IPS-18a (cell line): ENCODE measurements at regions not wholly inside any gene's neighbourhood (a gene's known extent, or its start where the extent isn't known, plus 50 kb on each side); places are given as distances from the start of the nearest gene placed in this dataset.

Source experiments
- H3K27ac ChIP-seq: one replicate; pipeline ENCODE4 v1.5.1; 2013; ENCODE audit warnings: low read length
- H3K27me3 ChIP-seq: one replicate; pipeline ENCODE4 v1.6.1; 2013; ENCODE audit warnings: mild to moderate bottlenecking, low read length; ENCODE audit not compliant: control insufficient read depth, insufficient read depth
- H3K36me3 ChIP-seq: one replicate; pipeline ENCODE4 v1.6.1; 2013; ENCODE audit warnings: low read depth, low read length; ENCODE audit not compliant: control insufficient read depth
- H3K4me1 ChIP-seq: one replicate; pipeline ENCODE4 v1.6.1; 2013; ENCODE audit warnings: low read depth, low read length; ENCODE audit not compliant: control insufficient read depth
- H3K4me3 ChIP-seq: one replicate; pipeline ENCODE4 v1.5.1; 2013; ENCODE audit warnings: low read length
- H3K9ac ChIP-seq: one replicate; pipeline ENCODE4 v1.6.1; 2013; ENCODE audit warnings: mild to moderate bottlenecking, low read length, moderate library complexity
- H3K9me3 ChIP-seq: one replicate; pipeline ENCODE4 v1.6.1; 2013; ENCODE audit warnings: low read depth, low read length; ENCODE audit not compliant: control insufficient read depth

DNA sequence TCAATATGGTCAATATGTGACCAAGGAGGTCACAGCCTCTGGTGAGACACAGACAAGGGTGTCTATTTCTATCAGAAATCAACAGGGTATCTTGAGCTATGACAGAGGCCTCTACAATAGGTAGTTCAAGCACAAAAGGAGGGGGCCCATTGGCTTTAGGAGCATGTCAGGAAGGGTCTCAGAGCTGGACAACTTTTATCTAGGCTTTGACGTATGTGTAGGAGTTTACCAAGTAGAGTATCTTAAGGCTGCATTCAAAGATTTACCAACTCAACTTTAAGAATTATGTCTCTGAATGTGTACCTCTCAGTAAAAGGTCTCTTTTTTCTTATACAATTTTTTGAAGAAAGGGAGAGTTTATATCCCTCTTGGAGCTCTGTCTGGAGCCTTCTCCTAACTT lies 297.2 kb downstream of the NSG2 start:
- Histone ChIP-seq H3K9me3 (no peaks in the 10 kb centered on the region), H3K4me1 (no peaks in the 10 kb centered on the region), H3K27ac (no peak overlapping the region), H3K36me3 (no peaks in the 10 kb centered on the region), H3K4me3 (no peak overlapping the region), H3K27me3 (no peaks in the 10 kb centered on the region), H3K9ac (no peak overlapping the region)

DNA sequence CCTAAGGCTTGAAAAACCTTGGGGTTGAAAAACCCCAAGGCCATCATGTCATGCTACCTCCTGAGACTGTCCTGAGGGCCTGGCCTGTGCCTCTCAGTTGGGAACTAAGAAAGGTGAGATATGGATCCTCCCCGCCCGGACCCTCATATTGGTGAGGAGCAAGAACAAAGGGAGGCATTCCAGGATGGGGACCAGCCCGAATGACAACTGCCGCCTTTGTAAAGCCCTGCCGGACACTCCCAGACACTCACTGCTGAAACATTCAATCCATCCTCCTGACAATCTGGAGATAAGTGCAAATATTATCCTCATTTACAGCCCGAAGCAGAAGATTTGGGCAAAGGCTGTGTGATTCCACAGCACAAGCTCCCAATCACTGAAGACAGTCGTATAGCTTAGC lies 298.3 kb downstream of the NSG2 start:
- Histone ChIP-seq H3K36me3 (no peaks in the 10 kb centered on the region), H3K27me3 (no peaks in the 10 kb centered on the region), H3K4me3 (no peak overlapping the region), H3K4me1 (no peaks in the 10 kb centered on the region), H3K9ac (no peak overlapping the region), H3K9me3 (no peaks in the 10 kb centered on the region), H3K27ac (no peak overlapping the region)

DNA sequence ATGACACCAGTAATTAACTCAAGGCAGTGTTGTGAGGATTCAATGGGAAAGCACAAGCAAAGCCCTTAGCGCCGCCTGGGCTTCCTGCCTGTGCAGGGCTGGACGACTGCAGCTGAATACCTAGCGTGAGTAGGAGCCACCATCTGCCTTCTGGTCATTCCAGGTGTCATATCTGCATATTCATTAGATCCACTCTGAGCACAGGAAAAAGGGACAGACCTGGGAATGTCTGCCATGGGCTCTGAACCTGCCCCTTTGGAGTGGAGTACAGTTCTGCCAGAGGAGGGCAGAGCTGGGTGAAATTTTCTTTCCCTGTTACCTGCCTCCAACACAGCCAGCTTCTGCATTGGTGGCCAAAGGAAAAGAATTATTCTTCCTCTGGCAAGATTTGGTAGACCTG lies 298.8 kb downstream of the NSG2 start:
- H3K9ac ChIP-seq: no peak overlapping the region
- H3K36me3 ChIP-seq: no peaks in the 10 kb centered on the region
- H3K9me3 ChIP-seq: no peaks in the 10 kb centered on the region
- H3K27me3 ChIP-seq: no peaks in the 10 kb centered on the region
- H3K27ac ChIP-seq: no peak overlapping the region
- H3K4me1 ChIP-seq: no peaks in the 10 kb centered on the region
- no peak overlapping the region for H3K4me3 ChIP-seq

DNA sequence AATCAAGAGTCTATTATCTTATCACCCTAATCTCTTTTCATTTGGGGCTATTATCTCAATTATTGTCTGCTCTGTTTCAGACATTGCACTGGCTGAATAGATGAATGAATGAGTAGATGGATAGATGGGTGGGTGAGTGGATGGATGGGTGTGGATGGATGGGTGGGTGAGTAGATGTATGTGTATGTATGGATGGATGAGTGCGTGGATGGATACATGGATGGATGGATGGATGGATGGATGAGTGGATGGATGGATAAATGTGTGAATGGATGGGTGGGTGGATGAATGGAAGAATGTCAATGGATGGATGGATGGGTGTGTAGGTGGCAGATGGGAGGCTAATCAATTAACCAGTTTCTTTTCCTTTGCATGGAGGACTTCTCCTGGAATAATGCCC lies 301.7 kb downstream of the NSG2 start:
- Histone ChIP-seq H3K4me3 (no peak overlapping the region), H3K27me3 (no peaks in the 10 kb centered on the region), H3K27ac (no peak overlapping the region), H3K9me3 (no peaks in the 10 kb centered on the region), H3K36me3 (no peaks in the 10 kb centered on the region), H3K9ac (no peak overlapping the region), H3K4me1 (no peaks in the 10 kb centered on the region)

DNA sequence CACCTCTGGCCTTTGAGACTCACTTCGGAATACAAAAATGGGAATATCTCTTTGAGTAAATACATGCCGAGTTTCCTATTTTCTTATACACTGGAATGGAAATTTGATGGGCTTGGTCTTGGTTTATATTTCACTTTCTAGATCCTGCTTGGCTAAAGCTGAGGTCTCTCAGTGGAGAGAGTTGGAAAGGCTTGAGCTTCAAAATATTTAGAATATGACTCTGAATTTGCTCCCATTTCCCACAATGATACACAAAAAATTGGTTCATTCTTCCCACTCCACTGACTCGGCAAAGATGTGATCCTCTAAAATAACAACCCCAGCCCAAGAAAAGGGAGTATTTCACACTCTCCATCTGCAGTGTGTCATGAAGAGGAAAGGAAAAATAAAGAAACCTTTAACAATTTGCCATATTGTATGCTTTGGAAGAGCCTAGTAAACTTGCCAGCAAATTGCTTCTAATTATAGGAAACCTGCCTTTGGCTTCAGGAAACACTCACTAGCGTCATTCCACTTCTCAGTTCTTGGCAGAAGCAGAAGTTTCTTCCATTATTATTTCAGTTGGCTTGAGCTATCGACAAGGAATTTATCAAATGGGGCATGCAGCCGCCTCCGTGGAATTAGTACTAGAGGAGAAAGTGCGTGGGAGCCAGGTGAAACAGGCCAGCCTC lies 302.9 kb downstream of the NSG2 start:
- no peaks in the 10 kb centered on the region for H3K27me3 ChIP-seq
- H3K9ac ChIP-seq: no peak overlapping the region
- no peaks in the 10 kb centered on the region for H3K4me1 ChIP-seq
- no peak overlapping the region for H3K27ac ChIP-seq
- no peaks in the 10 kb centered on the region for H3K9me3 ChIP-seq
- H3K4me3 ChIP-seq: no peak overlapping the region
- H3K36me3 ChIP-seq: no peaks in the 10 kb centered on the region

DNA sequence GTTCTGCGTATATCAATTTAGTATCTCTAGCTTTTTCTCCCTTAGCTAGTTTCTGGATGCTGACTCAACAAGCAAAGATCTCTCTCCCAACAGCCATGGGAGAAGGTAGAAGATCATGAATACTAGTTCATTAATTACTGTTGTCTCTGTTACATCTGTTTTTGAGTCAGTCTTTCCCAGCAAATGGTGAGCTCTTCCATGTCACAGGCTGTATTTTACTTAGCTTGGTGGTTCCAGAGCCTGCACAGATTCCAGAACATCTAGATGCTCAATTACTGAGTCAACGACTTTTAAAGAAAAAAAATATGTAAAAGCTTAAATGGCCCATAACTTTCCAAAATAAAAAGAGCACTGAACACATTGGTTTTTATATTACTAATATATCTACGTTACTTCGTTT lies 307.2 kb downstream of the NSG2 start:
- Histone ChIP-seq H3K27ac (no peak overlapping the region), H3K27me3 (no peaks in the 10 kb centered on the region), H3K4me1 (no peaks in the 10 kb centered on the region), H3K9me3 (no peaks in the 10 kb centered on the region), H3K9ac (no peak overlapping the region), H3K4me3 (no peak overlapping the region), H3K36me3 (no peaks in the 10 kb centered on the region)

DNA sequence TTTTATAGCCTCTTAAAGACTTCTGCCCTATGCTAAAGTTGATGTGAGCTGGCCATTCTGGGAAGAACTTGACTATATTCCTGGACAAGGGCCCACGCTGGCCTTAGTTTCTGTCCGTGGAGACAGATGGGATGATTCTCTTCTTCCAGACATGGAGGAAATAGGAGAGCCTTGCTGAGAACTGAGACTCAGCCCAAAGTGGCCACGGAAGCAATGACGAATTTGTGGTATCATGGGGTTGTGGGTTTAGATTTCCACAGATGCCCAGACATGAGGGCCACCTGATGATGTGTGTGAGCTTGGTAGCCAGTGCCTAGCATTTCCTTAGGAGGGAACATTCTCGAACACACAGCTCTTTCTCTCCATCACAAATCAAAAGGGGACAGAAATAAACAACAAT lies 309.1 kb downstream of the NSG2 start:
- Histone ChIP-seq H3K4me1 (no peaks in the 10 kb centered on the region), H3K27ac (no peak overlapping the region), H3K27me3 (no peaks in the 10 kb centered on the region), H3K9me3 (no peaks in the 10 kb centered on the region), H3K4me3 (no peak overlapping the region), H3K9ac (no peak overlapping the region), H3K36me3 (no peaks in the 10 kb centered on the region)

DNA sequence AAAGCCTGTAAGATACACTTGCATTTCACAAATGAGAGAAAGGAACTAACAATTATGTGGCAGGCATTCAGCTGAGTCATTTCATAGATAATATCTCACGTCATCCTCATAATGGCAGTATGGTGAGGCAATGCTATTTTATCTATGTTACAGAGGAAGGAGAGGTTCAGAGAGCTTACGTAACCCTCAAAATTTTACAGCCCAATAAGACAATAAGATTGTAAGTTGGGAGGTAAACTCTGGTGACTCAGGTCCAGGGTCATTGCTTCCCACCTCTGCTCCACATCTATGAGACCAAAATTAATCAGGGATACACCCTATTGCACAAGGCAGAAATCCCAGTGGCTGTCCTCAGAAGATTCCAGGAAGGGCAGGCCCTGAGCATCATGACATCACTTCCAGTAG lies 309.7 kb downstream of the NSG2 start:
- Histone ChIP-seq H3K4me3 (no peak overlapping the region), H3K9ac (no peak overlapping the region), H3K9me3 (no peaks in the 10 kb centered on the region), H3K27me3 (no peaks in the 10 kb centered on the region), H3K4me1 (no peaks in the 10 kb centered on the region), H3K27ac (no peak overlapping the region), H3K36me3 (no peaks in the 10 kb centered on the region)

DNA sequence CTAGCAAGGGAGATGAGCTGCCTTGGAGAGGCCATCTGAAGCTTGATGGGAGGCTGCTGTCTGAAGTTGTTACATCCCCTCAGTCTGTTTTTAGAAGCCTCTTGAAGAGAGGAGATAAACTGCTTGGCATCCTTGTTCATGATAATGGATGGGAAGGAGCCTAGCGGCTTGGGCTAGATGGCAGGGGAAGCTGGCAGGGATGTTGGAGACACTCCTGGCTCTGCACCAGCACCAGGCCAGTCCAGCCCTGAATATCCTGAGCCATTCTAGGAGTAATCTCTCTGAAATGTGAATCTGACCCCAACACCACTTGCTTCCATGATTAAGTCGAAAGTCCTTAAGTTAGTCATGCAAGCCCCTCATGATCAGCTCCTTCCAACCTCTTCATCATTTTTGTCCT lies 310.5 kb downstream of the NSG2 start:
- Histone ChIP-seq H3K27ac (no peak overlapping the region), H3K27me3 (no peaks in the 10 kb centered on the region), H3K4me3 (no peak overlapping the region), H3K4me1 (no peaks in the 10 kb centered on the region), H3K9ac (no peak overlapping the region), H3K36me3 (no peaks in the 10 kb centered on the region), H3K9me3 (no peaks in the 10 kb centered on the region)

DNA sequence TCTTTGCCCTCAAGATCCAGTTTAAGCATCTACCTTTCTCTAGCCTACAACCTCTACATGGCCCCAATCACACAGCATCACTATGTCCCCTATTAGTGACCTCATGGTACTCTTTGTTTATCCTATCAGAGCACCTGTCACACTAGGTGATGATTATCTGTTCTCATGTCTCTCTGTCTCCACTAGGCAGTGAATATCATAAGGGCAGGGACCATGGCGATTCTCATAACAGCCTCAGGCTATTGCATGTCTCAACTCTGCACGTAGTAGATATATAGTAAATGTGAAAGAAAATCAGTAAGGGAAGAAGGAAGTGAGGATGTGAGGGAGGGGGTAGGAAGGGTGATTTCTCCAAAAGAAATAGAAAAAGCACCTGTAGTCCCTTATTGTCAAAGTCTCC lies 311.0 kb downstream of the NSG2 start:
- Histone ChIP-seq H3K4me1 (no peaks in the 10 kb centered on the region), H3K9me3 (no peaks in the 10 kb centered on the region), H3K36me3 (no peaks in the 10 kb centered on the region), H3K27ac (no peak overlapping the region), H3K9ac (no peak overlapping the region), H3K27me3 (no peaks in the 10 kb centered on the region), H3K4me3 (no peak overlapping the region)

DNA sequence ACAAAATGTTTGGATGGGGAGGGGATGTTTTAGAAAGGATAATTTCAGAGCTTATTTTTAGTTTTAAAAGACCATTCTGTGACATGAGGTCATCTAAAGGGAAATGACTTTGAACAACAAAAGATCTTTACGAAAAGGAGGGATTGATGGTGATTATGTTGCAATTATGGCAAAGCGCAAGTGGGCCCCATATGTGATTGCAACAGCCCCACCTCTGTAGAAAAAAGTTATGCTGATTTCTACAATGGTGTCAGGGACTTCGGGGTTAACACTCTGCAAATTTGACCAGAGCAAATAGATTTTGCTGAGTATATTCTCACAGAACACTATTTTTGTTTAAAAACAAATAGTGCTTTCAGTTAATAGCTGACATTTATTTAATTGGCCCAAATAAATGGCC lies 312.8 kb downstream of the NSG2 start:
- H3K9ac ChIP-seq: no peak overlapping the region
- H3K36me3 ChIP-seq: no peaks in the 10 kb centered on the region
- no peaks in the 10 kb centered on the region for H3K4me1 ChIP-seq
- H3K4me3 ChIP-seq: no peak overlapping the region
- no peak overlapping the region for H3K27ac ChIP-seq
- no peaks in the 10 kb centered on the region for H3K27me3 ChIP-seq
- H3K9me3 ChIP-seq: peaks cover 4% of the 10 kb centered on the region

DNA sequence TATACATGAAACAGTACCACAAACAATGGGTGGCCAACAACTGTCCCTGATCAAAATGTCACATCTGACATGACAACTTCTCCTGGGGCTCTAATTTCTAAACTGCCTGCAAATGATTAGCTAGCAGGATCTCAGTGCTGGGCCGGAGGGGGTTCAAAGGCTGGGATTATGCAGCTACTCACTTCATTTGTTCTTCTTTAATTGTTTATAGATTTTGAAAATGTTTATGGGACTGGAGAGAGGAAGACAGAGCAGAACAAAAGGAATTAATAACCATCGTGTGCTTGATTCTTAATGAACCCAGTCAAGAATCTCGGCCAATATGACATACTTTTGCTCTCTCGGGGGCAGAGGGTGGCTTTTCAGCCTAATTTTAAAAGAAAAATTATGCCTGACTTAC lies 313.6 kb downstream of the NSG2 start:
- Histone ChIP-seq H3K9me3 (peaks cover 4% of the 10 kb centered on the region), H3K4me3 (no peak overlapping the region), H3K27ac (no peak overlapping the region), H3K27me3 (no peaks in the 10 kb centered on the region), H3K4me1 (no peaks in the 10 kb centered on the region), H3K36me3 (no peaks in the 10 kb centered on the region), H3K9ac (no peak overlapping the region)
